NCI-H1048 (cell line): ENCODE measurements at regions not wholly inside any gene's neighbourhood (a gene's known extent, or its start where the extent isn't known, plus 50 kb on each side); places are given as distances from the start of the nearest gene placed in this dataset.

Experiments
- DNase-seq: peaks from one replicate; lab custom pipeline; 2025; lab: John Stamatoyannopoulos, UW

DNA sequence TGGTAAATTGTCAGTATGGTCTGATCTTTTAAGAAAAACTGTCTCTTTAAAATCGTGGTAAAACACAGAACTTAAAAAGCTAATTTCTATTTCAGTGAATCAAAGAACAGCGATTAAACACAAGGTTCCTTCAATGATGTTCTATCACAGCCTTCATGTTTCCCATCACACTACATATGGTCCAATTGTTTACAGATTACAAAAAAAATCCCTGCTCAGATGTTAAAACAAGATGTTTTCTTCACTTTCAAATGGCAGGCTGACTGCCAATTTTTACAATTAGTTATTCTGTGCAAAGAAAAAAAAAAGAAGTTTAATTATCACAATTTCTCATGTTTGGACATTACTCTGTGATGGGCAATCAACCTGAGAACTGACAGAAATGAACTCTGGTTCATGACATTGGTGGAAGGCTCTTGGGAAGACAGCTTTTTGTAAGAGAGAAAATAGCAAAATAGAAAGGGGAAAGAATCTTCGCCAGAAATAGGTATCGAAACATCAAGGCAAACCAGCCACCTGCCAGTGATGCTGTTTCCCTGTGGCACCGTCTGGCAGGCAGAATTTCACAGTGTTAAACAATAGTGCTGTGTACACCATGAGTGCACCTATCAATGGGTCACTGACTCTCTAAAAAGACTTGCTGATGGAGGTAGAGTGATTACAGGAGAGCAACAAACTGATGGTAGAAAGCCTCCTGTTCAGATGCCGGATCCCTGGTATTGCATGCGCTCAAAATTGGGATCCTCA lies 1020.0 kb upstream of the ARRDC3 start:
- no peak for DNase-seq

DNA sequence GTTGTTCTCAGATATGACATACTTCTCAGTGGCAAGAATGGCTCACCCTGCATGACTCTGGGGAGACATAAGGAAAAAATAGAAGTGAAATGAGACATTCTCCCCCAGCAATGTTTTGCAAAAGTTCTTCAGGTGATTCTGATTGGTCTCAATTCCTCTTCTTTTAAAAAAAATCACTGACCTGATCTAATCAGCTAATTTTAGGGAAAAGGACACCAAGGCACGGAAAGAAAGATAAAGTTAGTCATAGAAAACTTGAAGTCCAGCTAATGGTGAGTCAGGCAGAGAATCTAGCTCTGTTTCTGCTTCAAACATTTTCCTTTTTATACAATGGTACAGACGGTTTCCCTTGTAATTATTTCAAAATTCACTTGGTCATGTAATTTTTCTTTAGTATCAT lies 1018.9 kb upstream of the ARRDC3 start:
- no peak for DNase-seq

DNA sequence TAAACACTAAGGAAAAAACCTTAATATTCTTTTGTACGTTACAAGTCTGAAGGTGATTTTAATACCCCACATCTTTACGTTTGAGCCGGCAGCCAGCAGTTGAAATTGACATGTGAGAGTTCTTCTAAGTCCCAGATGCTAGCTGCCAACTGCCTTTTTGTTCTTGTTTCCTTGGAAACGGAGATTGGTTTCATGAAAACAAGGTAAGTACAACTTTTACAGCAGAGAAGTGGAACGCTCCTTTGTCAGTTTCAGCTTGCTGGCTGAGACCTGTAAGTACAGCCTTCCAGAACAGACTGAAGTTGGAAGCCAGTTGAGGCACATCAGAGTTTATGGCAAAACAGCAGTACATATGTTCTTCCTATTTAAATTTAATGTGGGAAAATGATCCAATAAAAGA lies 1018.4 kb upstream of the ARRDC3 start:
- DNase-seq: no peak

DNA sequence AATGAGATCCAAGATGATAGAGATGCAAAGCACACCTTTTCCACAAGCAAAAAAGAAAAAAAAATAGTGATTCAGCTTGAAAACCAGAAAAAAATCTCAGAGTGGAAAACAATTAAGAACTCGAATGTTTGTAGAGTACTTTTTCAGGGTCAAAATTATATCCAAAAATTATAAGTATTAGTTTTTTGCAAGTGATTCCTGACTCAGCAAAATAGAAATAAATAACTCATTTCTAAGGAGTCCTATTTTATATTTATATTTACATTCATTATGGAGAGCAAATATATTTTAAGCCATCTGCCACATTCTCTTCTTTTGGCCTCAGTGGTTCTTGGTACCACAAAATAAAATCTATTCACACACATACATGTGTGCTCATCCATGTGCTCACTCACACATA lies 1011.8 kb upstream of the ARRDC3 start:
- DNase-seq: no peak

DNA sequence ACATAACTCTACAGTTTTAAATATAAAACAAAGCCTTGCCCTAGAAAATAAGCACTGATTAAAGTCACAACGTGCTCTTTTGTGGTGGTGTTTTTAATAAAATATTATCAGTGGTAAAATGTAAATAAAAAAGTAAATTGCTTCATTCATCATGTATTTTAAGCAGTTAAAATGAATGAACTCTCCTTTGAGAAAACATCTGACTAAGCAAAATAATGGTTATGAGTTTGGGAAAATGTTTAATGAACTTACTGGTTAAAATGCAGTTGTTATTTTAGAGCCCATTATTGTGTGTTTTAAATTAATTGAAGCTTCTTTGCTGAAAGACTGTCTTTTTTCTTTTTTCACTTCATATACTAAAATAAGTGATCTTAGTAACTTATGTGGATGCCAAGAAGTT lies 1007.5 kb upstream of the ARRDC3 start:
- DNase-seq: no peak

DNA sequence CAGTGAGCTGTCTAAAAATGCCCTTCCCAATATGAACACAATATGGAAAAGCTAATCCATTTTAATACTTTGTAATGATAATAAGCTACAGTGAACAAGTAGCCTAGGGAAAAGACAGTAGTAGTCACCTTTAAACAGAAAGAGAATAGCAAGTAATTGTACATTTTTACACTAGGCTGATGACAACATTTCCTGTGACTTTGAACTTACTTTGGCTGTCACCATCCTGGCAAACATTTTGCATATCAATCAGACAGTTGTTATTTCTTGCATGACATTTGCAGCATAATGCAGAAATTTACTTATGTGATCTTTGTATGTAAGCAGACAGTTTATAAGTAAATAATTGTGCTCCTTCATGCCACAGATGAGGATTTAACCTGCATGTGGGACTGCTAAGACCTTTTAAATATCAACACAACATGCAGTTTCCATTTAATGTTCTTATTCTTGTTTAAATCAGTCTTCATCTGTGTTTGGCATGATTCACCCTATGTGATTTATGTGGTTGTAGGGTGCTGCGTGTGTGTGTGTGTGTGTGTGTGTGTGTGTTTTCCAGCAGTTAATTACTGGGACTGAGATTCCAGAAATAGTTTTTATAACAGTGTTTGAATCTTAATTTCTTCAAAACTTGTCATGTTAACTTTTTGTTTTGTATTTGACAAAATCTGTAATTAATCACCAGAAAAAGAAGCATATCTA lies 997.1 kb upstream of the ARRDC3 start:
- DNase-seq: no peak

DNA sequence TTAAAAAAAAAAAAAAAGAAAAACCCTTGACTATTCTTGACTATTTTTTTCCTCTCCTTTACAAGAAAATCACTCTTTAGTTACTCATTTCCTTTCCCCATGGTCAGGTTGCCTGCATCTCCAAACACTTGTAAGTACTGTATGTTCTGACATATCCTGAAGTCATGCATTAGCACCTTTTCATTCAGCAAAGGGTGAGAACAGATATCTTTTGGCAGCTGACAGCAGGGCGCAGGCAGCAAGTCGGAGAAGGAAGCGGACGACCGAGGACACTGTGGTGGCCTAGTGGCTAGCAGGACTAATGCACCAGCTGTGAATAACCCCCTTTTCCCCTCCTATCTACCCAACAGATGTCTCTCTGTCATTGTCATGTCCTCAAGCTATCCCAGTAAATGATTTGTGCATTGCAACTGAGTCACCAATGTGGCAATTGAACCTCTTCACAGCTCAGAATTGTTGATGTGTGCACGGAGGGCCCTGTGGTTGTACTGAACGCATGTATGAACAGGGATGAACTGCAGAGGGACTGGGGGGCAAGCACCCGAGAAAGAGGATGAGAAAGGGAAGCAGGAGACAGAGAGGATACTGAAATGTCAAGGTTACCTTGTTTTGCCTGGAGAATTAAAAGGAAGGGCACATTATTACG lies 996.0 kb upstream of the ARRDC3 start:
- no peak for DNase-seq

DNA sequence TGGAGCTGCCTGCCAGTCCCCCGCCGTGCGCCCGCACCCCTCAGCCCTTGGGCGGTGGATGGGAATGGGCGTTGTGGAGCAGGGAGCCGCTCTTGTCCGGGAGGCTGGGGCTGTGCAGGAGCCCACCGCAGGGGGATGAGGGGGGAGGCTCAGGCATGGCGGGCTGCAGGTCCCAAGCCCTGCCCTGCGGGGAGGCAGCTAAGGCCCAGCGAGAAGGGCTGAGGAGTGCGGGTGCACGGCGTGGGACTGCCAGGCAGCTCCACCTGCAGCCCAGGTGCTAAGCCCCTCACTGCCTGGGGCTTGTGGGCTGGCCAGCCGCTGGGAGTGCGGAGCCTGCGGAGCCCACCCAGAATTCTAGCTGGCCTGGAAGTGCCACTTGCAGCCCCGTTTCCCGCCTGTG lies 991.7 kb upstream of the ARRDC3 start:
- DNase-seq: no peak

DNA sequence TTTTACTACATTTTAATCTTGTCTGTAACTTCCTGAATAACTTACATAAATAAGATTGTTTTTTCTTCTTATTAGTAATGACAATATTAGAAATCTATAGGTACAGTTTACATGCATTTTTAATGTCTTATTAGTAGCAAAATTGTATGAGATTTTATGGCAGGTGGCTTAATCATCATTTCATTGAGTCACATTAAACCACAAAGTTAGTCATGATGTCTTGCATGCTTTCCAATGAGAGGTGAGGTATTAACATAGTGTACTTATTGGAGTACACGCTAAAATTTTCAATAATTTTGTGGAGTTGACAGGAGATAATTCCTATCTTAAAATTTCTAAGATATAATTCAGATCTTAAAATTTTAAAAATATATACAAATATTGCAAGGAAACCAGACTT lies 989.6 kb upstream of the ARRDC3 start:
- no peak for DNase-seq

DNA sequence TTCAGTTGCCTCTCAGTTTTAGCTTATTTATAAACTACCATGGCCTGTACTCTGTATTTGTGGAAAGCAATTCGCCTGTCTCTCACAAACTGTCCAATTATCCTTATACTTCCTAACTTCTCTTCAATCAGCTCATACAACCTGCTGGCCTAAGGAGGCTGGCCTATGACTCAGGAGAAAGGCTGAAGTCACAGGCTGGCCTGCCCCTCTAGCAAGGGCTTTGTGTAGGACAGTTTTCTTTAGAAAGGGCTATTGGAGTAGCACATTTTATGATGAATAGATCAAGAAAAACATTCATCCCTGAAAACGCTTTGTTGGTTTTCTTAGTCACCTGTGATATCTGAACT lies 988.7 kb upstream of the ARRDC3 start:
- no peak for DNase-seq

DNA sequence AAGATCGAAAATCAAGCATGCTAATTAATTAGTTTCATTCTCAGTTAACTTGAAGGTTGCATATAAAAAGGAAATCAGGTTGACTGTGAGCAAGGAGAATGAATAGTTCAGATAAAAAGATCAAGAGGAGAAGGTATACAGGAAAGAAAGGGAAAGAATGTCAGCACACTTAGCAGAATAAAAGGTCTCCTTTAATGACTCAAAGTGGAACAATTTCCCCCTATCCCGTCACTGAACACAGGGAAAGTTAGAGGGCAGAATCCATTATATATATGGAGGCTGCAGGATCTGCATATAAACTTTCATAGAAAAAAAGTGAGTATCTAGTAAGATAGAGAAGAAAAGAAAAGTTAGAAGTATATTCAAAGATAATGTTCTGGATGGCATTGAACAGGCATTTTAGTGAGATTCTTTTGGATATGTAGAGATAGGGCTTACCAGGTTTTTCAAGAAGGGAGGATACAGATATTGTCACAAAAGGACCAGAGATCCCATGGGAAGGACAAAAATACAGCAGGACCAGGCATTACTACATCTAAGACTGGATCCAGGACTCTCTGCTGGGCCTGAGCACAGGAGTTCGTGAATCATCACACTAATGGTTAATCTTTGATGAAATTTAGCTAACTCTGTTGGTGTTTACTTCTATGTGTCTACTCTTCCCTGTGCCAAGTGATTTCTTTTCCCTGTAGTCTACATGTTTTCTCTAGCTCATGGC lies 988.2 kb upstream of the ARRDC3 start:
- no peak for DNase-seq

DNA sequence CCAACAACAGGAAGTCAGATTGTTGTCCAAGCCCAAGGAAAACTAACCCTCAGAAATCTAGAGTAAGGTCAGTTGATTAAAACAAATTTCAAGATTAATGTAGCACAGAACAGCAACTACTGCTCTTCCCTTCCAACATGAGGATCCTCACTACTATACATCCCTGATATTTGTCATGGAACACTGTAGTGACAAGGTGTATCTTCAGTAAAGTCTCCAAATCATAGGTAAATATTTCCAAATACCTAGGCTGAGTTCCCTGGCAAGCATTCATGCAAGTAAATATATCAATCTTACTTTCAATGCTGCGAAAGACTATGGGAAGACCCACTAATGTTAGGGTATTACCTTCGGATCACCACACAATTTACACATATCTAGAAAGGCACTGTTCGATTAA lies 986.9 kb upstream of the ARRDC3 start:
- DNase-seq: no peak

DNA sequence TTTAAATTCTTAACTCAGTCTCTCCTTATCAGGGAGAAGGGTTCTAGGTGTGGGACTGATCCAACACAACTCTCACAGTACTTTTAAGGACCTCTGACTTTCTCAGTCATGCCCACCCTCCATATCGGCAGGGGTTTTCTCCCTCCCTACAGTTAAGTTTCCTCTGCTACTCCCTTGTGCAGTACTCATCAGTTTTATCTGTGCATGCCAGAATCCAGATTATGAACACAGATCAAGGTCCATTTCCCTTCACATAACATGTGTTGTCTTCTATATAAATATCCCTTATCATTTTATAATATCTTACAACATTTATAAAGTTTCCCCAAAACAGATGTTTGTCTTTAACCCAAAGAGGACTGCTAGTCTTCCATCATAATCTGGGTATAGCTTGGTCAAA lies 986.5 kb upstream of the ARRDC3 start:
- no peak for DNase-seq

DNA sequence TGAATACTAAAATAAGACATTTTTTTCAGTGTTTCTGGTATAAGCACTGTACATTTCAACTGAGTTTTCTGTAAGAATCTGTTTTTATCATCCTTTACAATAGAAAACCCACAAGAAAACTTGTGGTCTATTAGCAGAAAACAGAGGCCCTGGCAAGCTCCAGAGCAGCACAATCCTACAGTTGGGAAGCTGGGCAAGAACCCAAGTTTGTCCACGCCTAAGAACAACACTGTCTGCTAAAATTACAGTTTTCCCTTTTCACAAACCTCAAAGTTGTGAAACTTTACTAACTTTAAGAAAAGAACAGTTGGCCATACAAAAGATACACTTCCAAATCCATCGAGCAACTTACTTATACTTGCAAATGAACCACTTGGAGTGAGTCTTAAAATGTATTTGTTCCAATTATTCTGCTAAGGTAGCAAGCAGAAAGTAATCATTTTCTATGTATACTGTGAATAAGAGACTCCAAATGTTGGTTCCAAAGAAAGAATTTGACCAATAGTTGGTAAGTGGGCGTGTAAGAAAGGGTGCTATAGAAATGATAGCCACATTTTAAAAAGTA lies 982.0 kb upstream of the ARRDC3 start:
- no peak for DNase-seq

DNA sequence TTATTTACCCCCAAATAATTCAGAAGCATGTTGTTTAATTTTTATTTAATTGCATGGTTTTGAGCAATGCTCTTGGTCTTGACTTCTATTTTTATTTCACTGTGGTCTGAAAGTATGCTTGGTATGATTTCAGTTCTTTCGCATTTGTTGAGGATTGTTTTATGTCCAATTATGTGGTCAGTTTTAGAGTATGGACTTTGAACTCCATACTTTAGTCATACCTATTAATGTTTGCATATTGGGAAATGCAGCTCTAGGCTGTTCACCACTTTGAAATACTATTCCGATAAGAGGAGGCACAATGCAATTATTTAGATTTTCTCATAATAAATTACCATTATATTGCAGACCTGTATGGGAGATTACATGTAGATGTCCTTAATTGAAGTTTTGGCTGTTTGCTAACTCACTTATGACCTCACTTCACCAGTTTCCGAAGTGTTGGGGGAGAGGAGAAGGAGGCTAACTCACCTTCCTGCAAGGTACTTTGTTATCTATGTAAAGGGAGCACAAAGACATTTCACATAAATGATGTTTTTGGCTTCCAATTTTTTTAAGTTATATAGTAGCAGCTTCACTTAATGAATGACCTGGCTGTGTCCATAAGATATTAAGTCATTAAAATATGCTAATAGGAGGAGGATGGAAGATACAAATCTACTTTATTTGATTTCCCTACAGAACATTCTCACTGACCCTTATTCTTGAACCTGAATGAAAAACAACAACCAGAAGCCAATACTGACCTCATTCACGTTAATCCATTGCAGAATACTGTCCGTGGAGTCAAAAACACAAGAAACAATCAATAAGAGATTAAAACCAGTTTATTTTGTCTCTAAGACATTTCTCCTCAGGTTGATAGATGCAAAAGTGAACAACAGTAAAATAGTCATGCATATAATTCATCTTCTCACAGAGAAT lies 970.3 kb upstream of the ARRDC3 start:
- DNase-seq: no peak

DNA sequence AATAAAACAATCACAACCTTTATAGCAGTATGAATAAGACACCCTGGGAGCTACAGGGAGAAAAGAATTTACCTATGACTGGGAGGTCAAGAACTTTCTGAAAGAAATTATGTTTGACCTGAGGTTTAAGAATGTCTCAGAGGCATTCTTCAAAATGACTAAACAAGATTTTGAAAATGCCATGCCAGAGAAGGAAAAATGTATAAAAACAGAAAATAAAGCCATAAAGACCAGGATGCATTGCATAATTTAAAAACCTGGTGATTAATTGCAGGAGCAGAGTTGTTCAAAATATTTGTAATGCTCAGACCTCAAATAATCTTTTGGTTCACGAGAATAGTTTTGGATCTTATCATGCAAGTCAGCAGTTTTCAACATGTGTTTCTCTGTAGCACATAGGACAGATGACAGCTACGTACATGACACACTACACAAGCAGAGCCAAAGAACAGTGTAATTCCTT lies 954.7 kb upstream of the ARRDC3 start:
- DNase-seq: no peak

DNA sequence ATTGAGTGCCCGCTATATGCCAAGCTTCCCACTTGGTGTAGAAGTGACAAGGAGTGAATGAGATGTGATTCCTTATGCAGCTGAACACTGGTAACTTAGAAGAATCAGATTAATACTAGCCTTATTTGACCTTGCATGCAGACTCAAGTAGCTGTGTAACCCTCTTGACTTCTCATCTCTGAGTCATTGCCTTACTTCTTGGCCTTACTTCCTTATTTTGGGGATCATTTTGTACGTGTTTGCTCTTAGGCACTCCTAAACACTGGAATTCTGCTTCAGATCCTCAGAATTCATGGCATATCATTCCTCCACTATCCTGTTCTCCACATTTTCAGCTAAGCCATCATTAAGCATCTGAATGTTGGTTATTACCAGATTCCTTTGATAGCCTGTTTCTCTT lies 948.9 kb upstream of the ARRDC3 start:
- DNase-seq: no peak

DNA sequence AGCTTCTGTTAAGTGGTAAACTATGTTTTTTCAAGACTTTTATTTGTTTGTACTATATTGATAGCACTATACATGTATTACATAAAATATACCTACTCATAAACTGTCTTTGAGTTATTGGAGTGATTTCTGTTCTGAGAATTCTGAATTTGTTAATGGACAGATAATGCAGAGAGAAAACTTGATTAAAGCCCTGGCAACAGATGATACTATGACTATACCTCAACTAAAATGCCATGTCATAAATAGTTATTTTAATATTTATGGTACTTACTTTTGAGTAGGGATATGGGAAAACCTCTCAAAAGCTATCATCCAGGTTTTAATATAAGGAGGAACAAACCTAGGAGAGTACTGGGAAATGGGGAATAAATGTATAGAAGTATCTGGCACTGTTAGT lies 947.2 kb upstream of the ARRDC3 start:
- no peak for DNase-seq

DNA sequence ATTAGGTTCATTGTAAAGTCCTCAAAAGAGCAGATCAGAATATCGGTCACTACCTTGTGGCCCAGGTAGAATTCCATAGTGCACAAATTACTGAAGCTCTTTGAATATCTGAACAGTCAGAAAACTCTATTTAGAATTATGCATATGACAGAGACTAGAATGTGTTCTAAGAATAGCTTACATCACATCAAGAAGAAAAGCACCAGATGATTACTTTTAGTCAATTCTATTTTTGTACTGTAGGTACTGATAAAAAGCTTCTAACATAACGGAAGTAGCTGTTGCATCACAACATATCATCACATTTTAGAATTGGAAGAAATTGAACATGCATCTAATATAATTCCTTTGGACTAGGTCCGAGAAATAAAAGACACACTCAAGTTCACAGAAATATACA lies 946.6 kb upstream of the ARRDC3 start:
- DNase-seq: no peak

DNA sequence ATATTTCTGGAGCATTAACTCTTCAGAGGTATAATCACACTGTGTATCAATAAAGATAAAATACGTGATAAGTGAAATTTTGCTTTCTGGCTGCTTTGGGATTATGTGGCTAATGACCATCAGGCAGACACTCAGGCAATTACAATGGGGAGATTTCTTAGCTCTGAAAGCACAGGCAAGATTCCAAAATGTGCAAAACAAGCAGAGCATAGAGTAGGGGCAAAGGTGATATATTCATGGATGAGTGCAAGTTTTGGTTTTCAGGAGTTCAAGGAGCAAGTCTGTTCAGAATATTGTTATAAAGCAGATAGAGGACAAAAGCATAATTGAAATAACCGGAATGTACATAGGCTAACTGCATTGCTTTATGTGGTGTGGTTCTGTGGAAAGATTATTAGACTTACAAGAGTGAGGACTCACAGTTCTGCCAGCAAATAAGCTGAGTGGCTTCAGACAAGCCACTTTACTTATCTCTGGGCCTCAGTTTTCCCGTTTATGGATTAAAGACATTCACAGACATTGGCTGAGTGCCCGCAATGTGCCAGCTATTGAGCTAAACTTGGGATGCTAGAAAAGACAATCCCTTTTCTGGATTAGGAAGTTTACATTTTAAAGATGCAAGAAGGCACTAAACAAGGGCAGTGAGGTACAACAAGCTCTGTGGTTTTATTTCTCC lies 945.6 kb upstream of the ARRDC3 start:
- no peak for DNase-seq

DNA sequence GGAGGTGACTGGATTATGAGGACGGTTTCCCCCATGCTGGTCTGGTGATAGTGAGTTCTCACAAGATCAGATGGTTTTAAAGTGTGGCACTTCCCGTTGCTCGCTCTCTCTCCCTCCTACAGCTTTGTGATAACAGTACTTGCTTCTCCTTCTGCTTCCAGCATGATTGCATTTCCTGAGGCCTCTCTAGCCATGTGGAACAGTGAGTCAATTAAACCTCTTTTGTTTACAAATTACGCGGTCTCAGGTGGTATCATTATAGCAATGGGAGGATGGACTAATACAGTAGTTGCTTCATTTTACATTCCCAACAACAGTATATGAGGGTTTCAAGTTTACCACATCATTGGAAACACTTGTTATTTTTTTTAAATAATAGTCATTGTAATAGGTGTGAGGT lies 937.3 kb upstream of the ARRDC3 start:
- DNase-seq: no peak
